ENCODE measurements at regions not wholly inside any gene's neighbourhood (a gene's known extent, or its start where the extent isn't known, plus 50 kb on each side); places are given as distances from the start of the nearest gene placed in this dataset.
"Not testable (repeated sequence)": the region's sequence is repeated elsewhere in the genome, so short reads cannot be mapped to it uniquely, and the experiment has no call there.

GRCh38 chr21:34288042-34288441 lies 75.8 kb upstream of the KCNE2 start:
- TF ChIP-seq POLR2AphosphoS5 (IDR thresholded peaks at IDR 0.05; ENCODE audit: low read depth); CTCF (conservative IDR thresholded peaks at IDR 0.05; ENCODE audit: low read depth in 2 of 2); REST (IDR thresholded peaks at IDR 0.05; ENCODE audit: unreplicated experiment); CREB1 (CRISPR knock-in tag; IDR thresholded peaks at IDR 0.05; ENCODE audit: low read depth); EZH2 (IDR thresholded peaks at IDR 0.05; ENCODE audit: low read depth, unreplicated experiment); EZH2phosphoT487 (IDR thresholded peaks at IDR 0.05; ENCODE audit: unreplicated experiment); JUNB (IDR thresholded peaks at IDR 0.05; ENCODE audit: unreplicated experiment); STAT1 (IDR thresholded peaks at IDR 0.05; ENCODE audit: unreplicated experiment); ETS1 (IDR thresholded peaks at IDR 0.05); ZNF331 (CRISPR knock-in tag; IDR thresholded peaks at IDR 0.05; ENCODE audit: low read depth); ZNF114 (CRISPR knock-in tag; IDR thresholded peaks at IDR 0.05); NANOG (IDR thresholded peaks at IDR 0.05; ENCODE audit: borderline replicate concordance); ZNF462 (CRISPR knock-in tag; IDR thresholded peaks at IDR 0.05): not testable (repeated sequence)

Data from GM23338 (cell line).